ACC112 (cell line): ENCODE measurements at regions not wholly inside any gene's neighbourhood (a gene's known extent, or its start where the extent isn't known, plus 50 kb on each side); places are given as distances from the start of the nearest gene placed in this dataset.

ENCODE experiments used
- H2AFZ ChIP-seq: fragments of 200-600 bp; sonication (generic); one replicate; pipeline ENCODE4 v1.6.0; 2017; ENCODE audit warnings: antibody characterized with exemption, low read length; ENCODE audit not compliant: unreplicated experiment
- H3K27ac ChIP-seq: fragments of 200-600 bp; sonication (generic); 2 replicates; pipeline ENCODE4 v1.5.1; 2014; ENCODE audit warnings: low read depth, mild to moderate bottlenecking, antibody characterized with exemption, low read length, moderate library complexity
- H3K27me3 ChIP-seq: fragments of 200-600 bp; sonication (generic); 2 replicates; pipeline ENCODE4 v1.6.1; 2014; ENCODE audit warnings: mild to moderate bottlenecking, antibody characterized with exemption, low read length, moderate library complexity, mixed read lengths; ENCODE audit not compliant: insufficient read depth
- H3K36me3 ChIP-seq: fragments of 200-600 bp; sonication (generic); 2 replicates; pipeline ENCODE4 v1.6.1; 2016; ENCODE audit warnings: mild to moderate bottlenecking, antibody characterized with exemption, low read length, moderate library complexity, mixed read lengths; ENCODE audit not compliant: insufficient read depth
- H3K4me1 ChIP-seq: fragments of 200-600 bp; sonication (generic); one replicate; pipeline ENCODE4 v1.6.1; 2016; ENCODE audit warnings: low read length, mixed read lengths; ENCODE audit not compliant: insufficient read depth, unreplicated experiment, control insufficient read depth
- H3K4me3 ChIP-seq: fragments of 200-600 bp; sonication (generic); 2 replicates; pipeline ENCODE4 v1.5.1; 2014; ENCODE audit warnings: mild to moderate bottlenecking, low read depth, low read length
- H3K79me2 ChIP-seq: fragments of 200-600 bp; sonication (generic); one replicate; pipeline ENCODE4 v1.6.0; 2016; ENCODE audit warnings: low read length; ENCODE audit not compliant: control insufficient read depth, unreplicated experiment, insufficient read depth

- H3K79me2 ChIP-seq: no peaks in the 10 kb centered on the region
- no peak overlapping the region for H2AFZ ChIP-seq
- H3K27ac ChIP-seq: no peak overlapping the region
- H3K4me3 ChIP-seq: no peak overlapping the region
- no peaks in the 10 kb centered on the region for H3K36me3 ChIP-seq
- H3K4me1 ChIP-seq: no peaks in the 10 kb centered on the region
- H3K27me3 ChIP-seq: no peaks in the 10 kb centered on the region
Measured at GRCh38 chr4:187422655-187423054, 572.9 kb upstream of the ZFP42 start.

DNA sequence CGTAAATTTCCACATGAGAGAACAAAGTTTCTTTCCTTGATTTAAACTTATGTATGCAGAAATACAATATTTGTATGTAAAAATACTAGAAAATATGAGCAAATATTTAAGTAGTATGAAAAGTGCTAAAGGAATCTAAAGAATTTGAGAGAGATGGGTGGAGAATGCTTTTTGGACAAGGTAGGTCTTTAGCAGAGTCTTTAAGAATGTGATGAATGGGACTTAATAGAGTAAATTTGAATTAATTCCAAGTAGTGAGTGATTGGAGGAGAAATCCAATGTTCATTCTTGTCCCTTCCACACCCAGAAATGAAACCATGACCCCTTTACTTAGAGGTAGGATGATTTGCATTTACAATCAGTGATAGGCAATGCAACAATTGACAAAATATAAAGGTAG lies 570.9 kb upstream of the ZFP42 start:
- Histone ChIP-seq H3K79me2 (no peaks in the 10 kb centered on the region), H3K36me3 (no peaks in the 10 kb centered on the region), H3K27me3 (no peaks in the 10 kb centered on the region), H3K4me1 (no peaks in the 10 kb centered on the region), H3K4me3 (no peak overlapping the region), H3K27ac (no peak overlapping the region), H2AFZ (no peak overlapping the region)

DNA sequence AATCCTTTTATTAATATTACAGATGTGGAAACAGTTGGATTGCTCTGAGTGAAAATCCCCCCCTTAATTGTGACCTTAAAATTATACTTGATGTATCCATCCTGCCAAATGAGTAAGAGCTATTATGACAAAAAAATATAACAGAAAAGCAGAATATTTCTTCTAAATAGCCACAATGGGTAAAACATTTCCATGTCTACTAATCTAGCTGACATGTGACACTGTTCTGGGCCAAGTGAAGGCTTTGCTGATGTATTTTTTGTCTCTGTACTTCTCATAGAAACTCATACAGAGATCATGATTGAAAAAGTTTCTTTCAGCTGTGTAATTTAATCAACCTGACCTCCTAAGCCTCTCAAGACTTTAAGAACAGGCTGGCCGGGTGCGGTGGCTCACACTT lies 569.1 kb upstream of the ZFP42 start:
- H2AFZ ChIP-seq: no peak overlapping the region
- H3K79me2 ChIP-seq: no peaks in the 10 kb centered on the region
- no peaks in the 10 kb centered on the region for H3K36me3 ChIP-seq
- no peak overlapping the region for H3K27ac ChIP-seq
- no peaks in the 10 kb centered on the region for H3K4me1 ChIP-seq
- no peak overlapping the region for H3K4me3 ChIP-seq
- H3K27me3 ChIP-seq: no peaks in the 10 kb centered on the region

GRCh38 chr4:187432310-187432709 lies 563.3 kb upstream of the ZFP42 start:
- Histone ChIP-seq H3K36me3 (no peaks in the 10 kb centered on the region), H2AFZ (no peak overlapping the region), H3K27ac (no peak overlapping the region), H3K27me3 (no peaks in the 10 kb centered on the region), H3K4me1 (no peaks in the 10 kb centered on the region), H3K79me2 (no peaks in the 10 kb centered on the region), H3K4me3 (no peak overlapping the region)

DNA sequence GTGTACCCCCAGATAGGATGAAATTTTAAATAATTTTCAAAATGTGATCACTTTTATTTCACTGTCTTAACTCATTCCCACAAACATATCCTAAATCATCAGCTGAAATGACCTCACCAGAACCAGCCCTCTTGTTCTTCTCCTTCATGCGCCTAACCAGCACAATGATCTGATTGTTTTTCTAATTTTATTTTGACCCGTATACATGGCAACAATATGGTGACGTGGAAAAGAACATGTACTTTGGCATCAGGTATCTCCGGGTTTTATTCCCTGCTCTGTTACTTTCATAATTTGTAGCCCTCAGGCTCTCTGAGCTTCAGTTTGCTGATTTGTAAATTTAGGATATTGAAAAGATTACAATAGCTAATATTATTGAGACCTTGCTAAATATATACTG lies 562.4 kb upstream of the ZFP42 start:
- no peaks in the 10 kb centered on the region for H3K36me3 ChIP-seq
- H3K4me1 ChIP-seq: no peaks in the 10 kb centered on the region
- H3K79me2 ChIP-seq: no peaks in the 10 kb centered on the region
- no peak overlapping the region for H2AFZ ChIP-seq
- no peak overlapping the region for H3K27ac ChIP-seq
- no peak overlapping the region for H3K4me3 ChIP-seq
- no peaks in the 10 kb centered on the region for H3K27me3 ChIP-seq

DNA sequence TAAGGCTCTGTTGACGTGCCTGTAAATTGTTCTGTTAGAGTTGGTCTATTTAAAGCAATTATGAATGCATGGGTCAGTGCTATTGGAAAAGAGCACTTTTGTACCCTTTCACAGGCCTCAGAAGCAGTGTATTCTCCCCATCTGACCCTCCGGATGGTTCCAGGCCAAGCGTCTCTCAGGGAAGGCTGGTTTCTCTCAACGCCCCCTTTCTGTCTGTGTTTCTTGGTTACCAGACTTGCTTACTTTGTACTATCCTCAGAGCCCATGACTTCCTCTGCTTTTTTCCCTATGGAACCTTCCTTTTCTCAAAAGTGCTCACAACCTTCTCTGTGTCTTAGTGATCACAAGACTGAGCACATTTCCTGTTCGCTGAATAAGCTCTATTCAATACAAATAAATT lies 559.3 kb upstream of the ZFP42 start:
- no peaks in the 10 kb centered on the region for H3K36me3 ChIP-seq
- H3K27me3 ChIP-seq: no peaks in the 10 kb centered on the region
- H3K27ac ChIP-seq: no peak overlapping the region
- no peak overlapping the region for H2AFZ ChIP-seq
- no peaks in the 10 kb centered on the region for H3K79me2 ChIP-seq
- H3K4me3 ChIP-seq: no peak overlapping the region
- no peaks in the 10 kb centered on the region for H3K4me1 ChIP-seq

- Histone ChIP-seq H2AFZ (no peak overlapping the region), H3K27me3 (no peaks in the 10 kb centered on the region), H3K27ac (no peak overlapping the region), H3K79me2 (no peaks in the 10 kb centered on the region), H3K4me3 (no peak overlapping the region), H3K4me1 (no peaks in the 10 kb centered on the region), H3K36me3 (no peaks in the 10 kb centered on the region)
Measured at GRCh38 chr4:187444061-187444460, 551.5 kb upstream of the ZFP42 start.

GRCh38 chr4:187449702-187450101 lies 545.9 kb upstream of the ZFP42 start:
- no peak overlapping the region for H2AFZ ChIP-seq
- no peaks in the 10 kb centered on the region for H3K4me1 ChIP-seq
- H3K79me2 ChIP-seq: no peaks in the 10 kb centered on the region
- H3K27ac ChIP-seq: no peak overlapping the region
- H3K36me3 ChIP-seq: no peaks in the 10 kb centered on the region
- no peaks in the 10 kb centered on the region for H3K27me3 ChIP-seq
- H3K4me3 ChIP-seq: no peak overlapping the region

- no peak overlapping the region for H3K27ac ChIP-seq
- no peak overlapping the region for H2AFZ ChIP-seq
- no peaks in the 10 kb centered on the region for H3K4me1 ChIP-seq
- H3K4me3 ChIP-seq: no peak overlapping the region
- H3K79me2 ChIP-seq: no peaks in the 10 kb centered on the region
- H3K27me3 ChIP-seq: no peaks in the 10 kb centered on the region
- no peaks in the 10 kb centered on the region for H3K36me3 ChIP-seq
Measured at GRCh38 chr4:187451776-187452175, 543.8 kb upstream of the ZFP42 start.

DNA sequence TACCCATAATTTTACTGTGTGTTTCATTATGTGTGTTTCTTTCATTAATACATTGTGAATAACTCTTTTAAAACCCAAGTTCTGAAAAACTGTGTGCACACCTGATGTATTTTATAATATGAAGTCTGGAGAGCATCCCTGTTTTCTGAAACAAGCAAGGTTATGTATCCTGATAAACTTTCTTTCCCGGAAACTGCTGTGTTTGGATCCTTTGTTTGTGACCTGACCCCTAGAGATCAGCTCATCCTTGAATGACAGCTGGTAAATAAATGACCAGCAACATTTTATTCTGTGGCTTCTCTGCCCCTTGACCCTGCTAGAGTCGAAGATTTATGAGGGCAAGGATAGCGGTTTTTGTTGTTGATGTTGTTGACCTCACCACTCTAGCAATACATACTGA lies 535.6 kb upstream of the ZFP42 start:
- Histone ChIP-seq H2AFZ (no peak overlapping the region), H3K4me1 (no peaks in the 10 kb centered on the region), H3K4me3 (no peak overlapping the region), H3K27ac (no peak overlapping the region), H3K36me3 (no peaks in the 10 kb centered on the region), H3K27me3 (no peaks in the 10 kb centered on the region), H3K79me2 (no peaks in the 10 kb centered on the region)

DNA sequence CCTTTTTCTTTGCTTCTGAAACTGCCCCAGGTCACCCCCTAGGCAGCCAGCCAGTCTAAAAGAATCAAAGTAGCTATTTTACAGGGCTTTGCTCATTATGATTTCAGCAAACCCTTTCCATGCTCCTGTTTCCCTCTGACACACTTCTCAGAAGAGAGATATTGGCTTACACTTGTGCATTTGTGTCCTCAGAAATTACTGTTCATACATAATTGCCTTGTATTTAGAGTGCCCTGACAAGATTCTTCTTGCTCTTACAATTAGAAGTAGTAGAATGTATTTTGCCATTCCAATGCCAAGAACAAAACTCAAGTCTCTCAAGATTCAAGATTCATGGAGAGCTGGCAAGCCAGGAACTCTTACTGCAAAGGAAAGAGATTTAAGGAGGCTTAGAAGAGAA lies 531.0 kb upstream of the ZFP42 start:
- H3K27ac ChIP-seq: no peak overlapping the region
- H3K27me3 ChIP-seq: no peaks in the 10 kb centered on the region
- H3K4me3 ChIP-seq: no peak overlapping the region
- H3K4me1 ChIP-seq: no peaks in the 10 kb centered on the region
- no peaks in the 10 kb centered on the region for H3K79me2 ChIP-seq
- no peaks in the 10 kb centered on the region for H3K36me3 ChIP-seq
- no peak overlapping the region for H2AFZ ChIP-seq

GRCh38 chr4:187467224-187467623 lies 528.3 kb upstream of the ZFP42 start:
- H3K27ac ChIP-seq: no peak overlapping the region
- no peak overlapping the region for H2AFZ ChIP-seq
- no peaks in the 10 kb centered on the region for H3K27me3 ChIP-seq

More at GRCh38 chr4:187467224-187467623, 528.3 kb upstream of the ZFP42 start:
- Histone ChIP-seq H3K4me1 (no peaks in the 10 kb centered on the region), H3K79me2 (no peaks in the 10 kb centered on the region), H3K4me3 (no peak overlapping the region), H3K36me3 (no peaks in the 10 kb centered on the region)
